ENCODE measurements at regions not wholly inside any gene's neighbourhood (a gene's known extent, or its start where the extent isn't known, plus 50 kb on each side); places are given as distances from the start of the nearest gene placed in this dataset.

GRCh38 chr12:125776212-125776611 is 711.0 kb downstream of the AACS start:
- H3K27ac ChIP-seq (replicated peaks in 1 of 4), result no peak overlapping the region
- 81% methylated on average over 3 of the region's 3 CpGs for WGBS
- no peak for DNase-seq (ENCODE audit: extremely low spot score)
- no peaks in the 10 kb centered on the region for H3K27me3 ChIP-seq
- H3K36me3 ChIP-seq, result no peaks in the 10 kb centered on the region
- TF ChIP-seq EP300 (IDR thresholded peaks at IDR 0.05) (no peak), POLR2A (IDR thresholded peaks at IDR 0.05; ENCODE audit: low read depth) (no peak), POLR2AphosphoS5 (IDR thresholded peaks at IDR 0.05) (no peak), CTCF (IDR thresholded peaks at IDR 0.05) (no peak)
- intact Hi-C loops (cut with DNase I), result no loop called here
- no peaks in the 10 kb centered on the region for H3K4me1 ChIP-seq
- peaks cover 0 to 9% (median 0%) of the 10 kb centered on the region in 4 donors for H3K9me3 ChIP-seq
- no peak overlapping the region for H3K4me3 ChIP-seq

- intact Hi-C loops (cut with DNase I), result no loop called here
- no peaks in the 10 kb centered on the region for H3K4me1 ChIP-seq
- DNase-seq (ENCODE audit: extremely low spot score), result no peak
- no peaks in the 10 kb centered on the region for H3K9me3 ChIP-seq
- no peak overlapping the region for H3K27ac ChIP-seq (replicated peaks in 1 of 4)
- H3K27me3 ChIP-seq, result no peaks in the 10 kb centered on the region
- H3K4me3 ChIP-seq, result no peak overlapping the region
- no peaks in the 10 kb centered on the region for H3K36me3 ChIP-seq
- TF ChIP-seq CTCF (IDR thresholded peaks at IDR 0.05) (no peak), POLR2AphosphoS5 (IDR thresholded peaks at IDR 0.05) (no peak), POLR2A (IDR thresholded peaks at IDR 0.05; ENCODE audit: low read depth) (no peak), EP300 (IDR thresholded peaks at IDR 0.05) (no peak)
- 37% methylated on average over 2 of the region's 2 CpGs for WGBS
Measured at GRCh38 chr12:125786143-125786542, 720.9 kb downstream of the AACS start.

DNA sequence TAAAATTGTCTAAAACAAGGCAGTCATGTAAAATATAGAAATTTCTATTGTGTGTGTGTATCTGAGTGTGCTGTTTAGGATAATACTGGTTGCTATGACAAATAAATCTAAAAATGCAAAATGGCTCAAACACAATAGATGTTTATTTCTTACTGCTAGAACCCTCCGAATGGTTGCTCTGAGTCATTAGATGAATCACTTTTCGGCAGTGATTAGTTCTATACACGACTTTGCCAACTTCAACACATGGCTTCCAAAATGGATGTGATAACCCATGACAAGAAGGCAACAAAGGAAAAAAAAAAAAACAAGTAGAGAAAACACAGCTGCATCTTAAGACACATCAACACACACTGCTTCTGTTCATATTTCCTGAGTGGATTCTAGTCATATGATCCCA is 729.2 kb downstream of the AACS start:
- DNase-seq (ENCODE audit: extremely low spot score), result no peak
- no peaks in the 10 kb centered on the region for H3K27me3 ChIP-seq
- no peaks in the 10 kb centered on the region for H3K4me1 ChIP-seq
- H3K4me3 ChIP-seq, result no peak overlapping the region
- 57% methylated on average over 3 of the region's 3 CpGs for WGBS
- no peaks in the 10 kb centered on the region for H3K9me3 ChIP-seq
- TF ChIP-seq CTCF (IDR thresholded peaks at IDR 0.05), result no peak
- no peak for TF ChIP-seq POLR2AphosphoS5 (IDR thresholded peaks at IDR 0.05)
- TF ChIP-seq POLR2A (IDR thresholded peaks at IDR 0.05; ENCODE audit: low read depth), result no peak
- TF ChIP-seq EP300 (IDR thresholded peaks at IDR 0.05), result no peak
- no peaks in the 10 kb centered on the region for H3K36me3 ChIP-seq
- intact Hi-C loops (cut with DNase I), result no loop called here
- no peak overlapping the region for H3K27ac ChIP-seq (replicated peaks in 1 of 4)

DNA sequence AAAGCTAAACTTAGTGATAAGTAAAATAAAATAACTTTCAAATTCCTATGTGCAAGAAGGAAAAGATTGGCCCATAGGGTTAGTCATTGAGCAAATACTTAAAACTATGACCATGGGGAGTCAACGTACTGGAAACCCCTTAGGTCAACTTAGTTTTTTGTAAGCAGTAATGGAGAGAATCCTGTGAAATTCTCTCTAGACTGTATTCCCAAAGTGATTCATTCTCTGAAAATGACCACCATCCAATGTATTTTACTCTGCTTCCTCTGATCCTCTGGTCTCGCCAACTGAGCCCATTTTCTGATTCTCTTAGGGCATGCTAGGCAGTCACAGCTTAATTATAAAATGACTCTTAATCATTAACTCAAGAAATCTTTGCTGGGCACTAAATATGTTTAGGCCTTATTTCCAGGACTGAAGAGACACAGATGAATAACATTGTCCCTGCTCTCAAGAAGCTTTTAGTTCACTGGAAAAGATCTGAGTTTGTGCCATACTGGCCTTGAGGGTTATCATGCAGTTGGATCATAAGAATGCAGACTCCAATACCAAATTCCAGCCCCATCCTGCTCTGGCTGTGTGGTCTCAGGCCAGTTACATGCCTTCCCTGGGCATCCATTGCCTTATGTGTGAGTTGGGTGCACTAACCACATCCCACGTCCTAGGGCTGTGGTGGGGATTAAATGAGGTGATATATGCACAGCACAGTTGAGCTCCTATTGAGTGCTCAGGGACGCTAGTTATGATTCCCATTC is 732.4 kb downstream of the AACS start:
- Histone ChIP-seq H3K9me3 (no peaks in the 10 kb centered on the region), H3K4me3 (no peak overlapping the region), H3K27me3 (no peaks in the 10 kb centered on the region), H3K4me1 (no peaks in the 10 kb centered on the region), H3K27ac (replicated peaks in 1 of 4) (no peak overlapping the region), H3K36me3 (no peaks in the 10 kb centered on the region)
- intact Hi-C loops (cut with DNase I), result no loop called here
- DNase-seq (ENCODE audit: extremely low spot score), result no peak
- TF ChIP-seq POLR2AphosphoS5 (IDR thresholded peaks at IDR 0.05) (no peak), EP300 (IDR thresholded peaks at IDR 0.05) (no peak), POLR2A (IDR thresholded peaks at IDR 0.05; ENCODE audit: low read depth) (no peak), CTCF (IDR thresholded peaks at IDR 0.05) (no peak)
- WGBS, result 83% methylated on average over 4 of the region's 4 CpGs

- Histone ChIP-seq H3K9me3 (no peaks in the 10 kb centered on the region), H3K4me3 (no peak overlapping the region), H3K27ac (replicated peaks in 1 of 4) (no peak overlapping the region), H3K27me3 (no peaks in the 10 kb centered on the region), H3K36me3 (no peaks in the 10 kb centered on the region), H3K4me1 (no peaks in the 10 kb centered on the region)
- no peak for DNase-seq (ENCODE audit: extremely low spot score)
- TF ChIP-seq POLR2A (IDR thresholded peaks at IDR 0.05; ENCODE audit: low read depth) (no peak), EP300 (IDR thresholded peaks at IDR 0.05) (no peak), POLR2AphosphoS5 (IDR thresholded peaks at IDR 0.05) (no peak), CTCF (IDR thresholded peaks at IDR 0.05) (no peak)
- 89% methylated on average over 7 of the region's 7 CpGs for WGBS
- intact Hi-C loops (cut with DNase I), result no loop called here
Measured at GRCh38 chr12:125804660-125805059, 739.4 kb downstream of the AACS start.
